Lower leg skin (tissue), 4 donors: ENCODE measurements at regions not wholly inside any gene's neighbourhood (a gene's known extent, or its start where the extent isn't known, plus 50 kb on each side); places are given as distances from the start of the nearest gene placed in this dataset.

ENCODE experiments used
- DNase-seq, 2 donors: peaks; one replicate each; pipeline ENCODE4 v3.0.0-alpha.2; 2019; ENCODE audit warnings: low spot score in 2 of 2
- H3K4me3 ChIP-seq: fragments of 200-600 bp; sonication (generic); 2 replicates; pipeline ENCODE4 v1.5.1; 2017; ENCODE audit warnings: mild to moderate bottlenecking, low read depth; ENCODE audit not compliant: poor library complexity, severe bottlenecking
- POLR2A ChIP-seq, 2 donors: fragments of 450-650 bp; IDR thresholded peaks; one replicate each; pipeline ENCODE4 v1.6.1; 2016 to 2017; ENCODE audit warnings: antibody characterized with exemption in 2 of 2, mild to moderate bottlenecking in 1 of 2, moderate library complexity in 1 of 2
- WGBS, 2 donors: methylation state at CpG; one replicate each; pipeline ENCODE4 v1.1.5; 2018; 5-methylcytosine and 5-hydroxymethylcytosine counted together
- intact Hi-C: fragments of 100-400 bp; cut with DNase I; formaldehyde crosslinking; loops from one replicate; pipeline ENCODE4 v1.15.0; 2023; ENCODE audit warnings: low total_unique reads
- TF ChIP-seq, protein P1 (sequence below), 3 donors: fragments of 450-650 bp; IDR thresholded peaks; one replicate each; pipeline ENCODE4 v1.5.1; 2016; ENCODE audit warnings: antibody characterized with exemption in 3 of 3, mild to moderate bottlenecking in 3 of 3, moderate library complexity in 2 of 3

DNA sequence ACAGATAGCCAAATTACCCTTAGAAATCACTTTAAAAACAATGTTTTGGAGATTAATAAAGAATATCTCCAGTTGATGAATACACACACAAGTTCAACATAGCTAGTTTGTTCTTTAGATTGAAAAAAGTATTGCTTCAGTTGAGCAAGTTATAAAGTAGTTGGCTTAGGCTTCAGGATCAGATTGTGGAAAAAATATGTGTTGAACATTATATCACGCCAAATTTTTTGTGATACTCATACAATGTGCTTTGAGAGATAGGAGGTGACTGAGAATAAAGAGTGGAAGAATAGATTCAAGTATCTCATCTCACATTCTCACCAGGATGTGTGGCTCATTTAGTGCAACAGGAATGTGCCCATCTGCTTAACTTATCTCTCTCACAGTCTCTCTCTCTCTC, 553.3 kb downstream of the HTR7 start:
- DNase-seq = no peak
- no peak overlapping the region for H3K4me3 ChIP-seq
- 0 to 39% methylated on average over 1 of the region's 1 CpG for WGBS, 2 donors
- TF ChIP-seq POLR2A (IDR thresholded peaks at IDR 0.05) = no peak
- TF ChIP-seq, protein P1, sequence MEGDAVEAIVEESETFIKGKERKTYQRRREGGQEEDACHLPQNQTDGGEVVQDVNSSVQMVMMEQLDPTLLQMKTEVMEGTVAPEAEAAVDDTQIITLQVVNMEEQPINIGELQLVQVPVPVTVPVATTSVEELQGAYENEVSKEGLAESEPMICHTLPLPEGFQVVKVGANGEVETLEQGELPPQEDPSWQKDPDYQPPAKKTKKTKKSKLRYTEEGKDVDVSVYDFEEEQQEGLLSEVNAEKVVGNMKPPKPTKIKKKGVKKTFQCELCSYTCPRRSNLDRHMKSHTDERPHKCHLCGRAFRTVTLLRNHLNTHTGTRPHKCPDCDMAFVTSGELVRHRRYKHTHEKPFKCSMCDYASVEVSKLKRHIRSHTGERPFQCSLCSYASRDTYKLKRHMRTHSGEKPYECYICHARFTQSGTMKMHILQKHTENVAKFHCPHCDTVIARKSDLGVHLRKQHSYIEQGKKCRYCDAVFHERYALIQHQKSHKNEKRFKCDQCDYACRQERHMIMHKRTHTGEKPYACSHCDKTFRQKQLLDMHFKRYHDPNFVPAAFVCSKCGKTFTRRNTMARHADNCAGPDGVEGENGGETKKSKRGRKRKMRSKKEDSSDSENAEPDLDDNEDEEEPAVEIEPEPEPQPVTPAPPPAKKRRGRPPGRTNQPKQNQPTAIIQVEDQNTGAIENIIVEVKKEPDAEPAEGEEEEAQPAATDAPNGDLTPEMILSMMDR (IDR thresholded peaks at IDR 0.05) = no peak
- intact Hi-C loops = no loop called here

DNA sequence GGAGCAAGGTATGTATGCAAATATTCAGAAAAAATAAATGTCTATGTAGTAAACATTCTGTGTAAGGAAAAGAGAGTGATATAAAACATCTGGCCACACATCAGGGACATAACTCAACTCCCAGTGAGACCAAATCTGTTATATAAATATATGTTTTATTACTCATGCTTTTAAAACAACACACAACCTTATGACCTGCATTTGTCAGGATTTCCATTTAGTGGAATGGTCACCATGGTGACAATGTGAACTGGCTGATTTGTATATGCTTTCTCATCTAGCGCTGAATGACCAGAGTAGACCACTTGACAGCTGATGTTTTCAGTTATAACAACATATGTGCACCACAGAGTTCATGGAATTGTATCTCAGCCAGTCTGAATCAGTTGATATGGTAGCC, 551.7 kb downstream of the HTR7 start:
- no peak overlapping the region for H3K4me3 ChIP-seq
- intact Hi-C loops = no loop called here
- WGBS, 2 donors = 60 to 69% methylated on average over 1 of the region's 1 CpG
- TF ChIP-seq, protein P1 (IDR thresholded peaks at IDR 0.05) = no peak
- no peak for TF ChIP-seq POLR2A (IDR thresholded peaks at IDR 0.05)
- DNase-seq = no peak

DNA sequence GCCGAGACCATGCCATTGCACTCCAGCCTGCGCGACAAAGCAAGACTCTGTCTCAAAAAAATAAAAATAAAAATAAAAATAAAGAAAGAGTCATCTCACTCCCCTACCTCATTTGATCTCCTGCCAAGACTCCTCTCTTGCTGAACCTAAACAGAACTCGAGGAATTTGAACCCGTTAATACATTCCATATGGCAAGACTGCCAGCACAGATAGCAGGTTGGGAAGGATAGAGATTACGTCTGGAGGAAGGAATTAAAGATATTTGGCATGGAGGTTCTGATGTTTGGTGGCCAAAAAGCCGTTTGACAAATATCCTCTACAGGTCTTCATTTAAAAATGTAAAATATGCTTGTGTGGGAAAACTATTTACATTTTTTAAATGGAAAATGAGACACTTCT, 549.6 kb downstream of the HTR7 start:
- no peak for DNase-seq
- 53 to 55% methylated on average over 7 of the region's 7 CpGs for whole genome bisulfite sequencing, 2 donors
- H3K4me3 ChIP-seq = no peak overlapping the region
- intact Hi-C loops = no loop called here
- TF ChIP-seq, protein P1 (IDR thresholded peaks at IDR 0.05) = no peak
- TF ChIP-seq POLR2A (IDR thresholded peaks at IDR 0.05) = no peak

DNA sequence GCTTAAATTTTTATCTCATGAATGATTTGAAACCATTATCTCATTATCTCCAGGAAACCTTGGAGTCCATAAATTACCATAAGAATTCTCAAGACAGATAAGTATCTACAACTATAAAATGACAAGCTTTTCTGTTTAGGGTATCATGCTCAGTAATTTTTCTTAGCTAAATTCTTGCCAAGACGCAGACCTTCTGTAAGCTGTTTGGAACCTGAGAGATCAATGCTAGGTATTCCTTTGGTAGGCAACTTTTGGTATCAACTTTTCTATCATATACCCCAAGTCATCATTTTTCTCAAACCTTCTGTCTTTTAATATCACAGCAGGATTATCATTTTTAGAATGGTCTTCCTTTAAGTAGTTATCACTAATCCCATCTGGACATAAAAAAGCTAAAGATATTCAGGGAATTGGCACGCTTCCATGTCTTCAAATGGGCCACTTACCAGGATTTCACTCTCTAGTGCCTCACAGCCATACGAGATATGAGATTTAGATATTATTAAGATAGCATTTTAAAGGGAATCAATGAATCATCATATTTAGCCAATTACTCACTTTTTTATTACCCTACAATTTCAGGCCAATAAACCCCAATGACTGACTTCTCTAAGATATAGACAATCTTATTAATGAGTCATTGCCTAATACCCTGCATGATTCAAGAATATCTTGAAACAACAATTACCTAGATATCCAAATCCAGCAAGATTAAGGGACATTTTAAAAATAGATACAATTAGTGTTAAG, 544.1 kb downstream of the HTR7 start:
- TF ChIP-seq POLR2A (IDR thresholded peaks at IDR 0.05) = no peak
- TF ChIP-seq, protein P1 (IDR thresholded peaks at IDR 0.05) = no peak
- intact Hi-C loops = no loop called here
- WGBS, 2 donors = 37 to 39% methylated on average over 3 of the region's 3 CpGs
- DNase-seq = no peak
- H3K4me3 ChIP-seq = no peak overlapping the region

DNA sequence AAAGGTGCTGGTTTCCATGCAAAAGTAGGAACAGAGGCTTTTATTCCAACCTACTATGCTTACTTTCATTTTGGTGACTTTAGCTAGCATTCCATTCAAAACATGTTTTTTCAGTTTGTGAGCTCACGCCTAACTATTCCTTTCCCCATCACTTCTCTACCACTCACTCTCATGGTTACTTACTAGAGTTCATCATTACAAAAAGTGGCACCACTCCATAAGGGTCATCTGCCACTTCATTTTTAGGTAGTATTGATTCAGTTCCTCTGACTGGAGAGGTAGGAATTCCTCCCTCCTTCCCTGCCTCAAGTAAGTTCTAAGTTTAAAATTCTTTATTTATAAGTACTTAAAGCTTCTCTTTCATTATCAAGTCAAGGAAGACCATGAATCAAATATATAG, 543.1 kb downstream of the HTR7 start:
- DNase-seq = no peak
- intact Hi-C loops = no loop called here
- 71 to 76% methylated on average over 1 of the region's 1 CpG for WGBS, 2 donors
- no peak for TF ChIP-seq POLR2A (IDR thresholded peaks at IDR 0.05)
- TF ChIP-seq, protein P1 (IDR thresholded peaks at IDR 0.05) = no peak
- no peak overlapping the region for H3K4me3 ChIP-seq

DNA sequence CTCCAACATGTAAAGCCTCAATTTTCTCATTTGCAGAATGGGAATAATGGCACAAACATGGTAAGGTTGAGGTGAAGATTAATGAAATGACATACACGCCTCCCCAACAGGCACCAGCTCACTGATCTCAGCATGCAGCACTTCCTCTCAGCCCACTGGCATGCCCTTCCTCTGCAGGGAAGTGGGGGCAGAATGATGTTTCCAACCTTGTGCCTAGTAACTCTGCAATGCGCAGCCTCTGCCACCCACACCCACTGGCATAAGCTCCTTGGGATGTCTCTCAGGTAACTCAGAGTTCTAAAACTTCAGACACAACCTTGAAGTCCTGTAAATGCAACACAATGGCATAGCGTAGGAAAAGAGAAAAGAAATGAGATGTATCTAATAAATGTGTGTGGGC, 540.7 kb downstream of the HTR7 start:
- intact Hi-C loops = no loop called here
- WGBS, 2 donors = 83 to 88% methylated on average over 3 of the region's 3 CpGs
- TF ChIP-seq, protein P1 (IDR thresholded peaks at IDR 0.05) = no peak
- no peak for TF ChIP-seq POLR2A (IDR thresholded peaks at IDR 0.05)
- H3K4me3 ChIP-seq = no peak overlapping the region
- DNase-seq = no peak
